ENCODE measurements at regions not wholly inside any gene's neighbourhood (a gene's known extent, or its start where the extent isn't known, plus 50 kb on each side); places are given as distances from the start of the nearest gene placed in this dataset.
"Not testable (repeated sequence)": the region's sequence is repeated elsewhere in the genome, so short reads cannot be mapped to it uniquely, and the experiment has no call there.

GRCh38 chr10:21463436-21463835, 62.0 kb downstream of the SKIDA1 start:
- DNase-seq, result no peak

- DNase-seq, result no peak
These were observed 67.2 kb downstream of the SKIDA1 start for GRCh38 chr10:21458126-21458871.

- no peak for DNase-seq
These were observed 69.3 kb downstream of the SKIDA1 start for GRCh38 chr10:21456160-21456559.

- DNase-seq, result no peak
These were observed 73.3 kb downstream of the SKIDA1 start for GRCh38 chr10:21452203-21452602.

GRCh38 chr10:21449288-21449966, 76.1 kb downstream of the SKIDA1 start:
- no peak for DNase-seq

- no peak for DNase-seq
These were observed 80.3 kb downstream of the SKIDA1 start for GRCh38 chr10:21445163-21445562.

- no peak for DNase-seq
These were observed 83.9 kb downstream of the SKIDA1 start for GRCh38 chr10:21441625-21442024.

GRCh38 chr10:21438914-21439313, 86.6 kb downstream of the SKIDA1 start:
- DNase-seq, result not testable (repeated sequence)

- DNase-seq, result no peak
These were observed 87.6 kb downstream of the SKIDA1 start for GRCh38 chr10:21437770-21438382.

- no peak for DNase-seq
These were observed 93.2 kb downstream of the SKIDA1 start for GRCh38 chr10:21432266-21432665.

- DNase-seq, result no peak
These were observed 93.7 kb downstream of the SKIDA1 start for GRCh38 chr10:21431799-21432198.

- no peak for DNase-seq
These were observed 97.5 kb downstream of the SKIDA1 start for GRCh38 chr10:21427804-21428481.

GRCh38 chr10:21424459-21424861, 101.0 kb downstream of the SKIDA1 start:
- DNase-seq, result no peak

GRCh38 chr10:21423850-21424249, 101.6 kb downstream of the SKIDA1 start:
- DNase-seq, result no peak

GRCh38 chr10:21423338-21423737, 102.1 kb downstream of the SKIDA1 start:
- no peak for DNase-seq

- DNase-seq, result no peak
These were observed 103.7 kb downstream of the SKIDA1 start for GRCh38 chr10:21421794-21422193.

GRCh38 chr10:21421016-21421415, 104.5 kb downstream of the SKIDA1 start:
- DNase-seq, result no peak

GRCh38 chr10:21418981-21419576, 106.4 kb downstream of the SKIDA1 start:
- not testable (repeated sequence) for DNase-seq

- no peak for DNase-seq
These were observed 108.2 kb downstream of the SKIDA1 start for GRCh38 chr10:21417172-21417712.

- DNase-seq, result no peak
These were observed 111.8 kb downstream of the SKIDA1 start for GRCh38 chr10:21413680-21414079.

- DNase-seq, result no peak
These were observed 112.2 kb downstream of the SKIDA1 start for GRCh38 chr10:21413268-21413667.

- peak; percentile 13 for DNase-seq
These were observed 118.8 kb downstream of the SKIDA1 start for GRCh38 chr10:21406595-21407193.
